GM21786 (cell line): ENCODE measurements at regions not wholly inside any gene's neighbourhood (a gene's known extent, or its start where the extent isn't known, plus 50 kb on each side); places are given as distances from the start of the nearest gene placed in this dataset.

ENCODE experiments used
- ATAC-seq: cut with Tn5 transposase; IDR thresholded peaks from one replicate; pipeline ENCODE4 v1.9.1; 2021; ENCODE audit not compliant: unreplicated experiment

GRCh38 chr9:28287455-28287854, 714.2 kb upstream of the C9orf72 start:
- no peak for ATAC-seq

- ATAC-seq, result no peak
Observed at GRCh38 chr9:28289746-28290145, 716.5 kb upstream of the C9orf72 start.

- no peak for ATAC-seq
Observed at GRCh38 chr9:28293369-28294090, 720.2 kb upstream of the C9orf72 start.

- ATAC-seq, result no peak
Observed at GRCh38 chr9:28301281-28301680, 728.0 kb upstream of the C9orf72 start.

GRCh38 chr9:28317745-28318144, 744.5 kb upstream of the C9orf72 start:
- no peak for ATAC-seq

- ATAC-seq, result no peak
Observed at GRCh38 chr9:28318515-28318914, 745.2 kb upstream of the C9orf72 start.

- ATAC-seq, result no peak
Observed at GRCh38 chr9:28319981-28320380, 746.7 kb upstream of the C9orf72 start.

- no peak for ATAC-seq
Observed at GRCh38 chr9:28320616-28321015, 747.3 kb upstream of the C9orf72 start.

GRCh38 chr9:28329323-28329722, 756.0 kb upstream of the C9orf72 start:
- ATAC-seq, result no peak

- no peak for ATAC-seq
Observed at GRCh38 chr9:28332648-28333047, 759.4 kb upstream of the C9orf72 start.

- no peak for ATAC-seq
Observed at GRCh38 chr9:28341913-28342312, 768.6 kb upstream of the C9orf72 start.

- ATAC-seq, result no peak
Observed at GRCh38 chr9:28342815-28343338, 769.6 kb upstream of the C9orf72 start.

- no peak for ATAC-seq
Observed at GRCh38 chr9:28363151-28363562, 789.9 kb upstream of the C9orf72 start.

- ATAC-seq, result no peak
Observed at GRCh38 chr9:28365020-28365640, 791.8 kb upstream of the C9orf72 start.

GRCh38 chr9:28365728-28366127, 792.4 kb upstream of the C9orf72 start:
- no peak for ATAC-seq

GRCh38 chr9:28378231-28378630, 805.0 kb upstream of the C9orf72 start:
- no peak for ATAC-seq

GRCh38 chr9:28379082-28379481, 805.8 kb upstream of the C9orf72 start:
- ATAC-seq, result no peak

- ATAC-seq, result no peak
Observed at GRCh38 chr9:28389411-28389810, 816.1 kb upstream of the C9orf72 start.

- no peak for ATAC-seq
Observed at GRCh38 chr9:28394774-28395173, 821.5 kb upstream of the C9orf72 start.

- no peak for ATAC-seq
Observed at GRCh38 chr9:28396058-28396457, 822.8 kb upstream of the C9orf72 start.

- ATAC-seq, result no peak
Observed at GRCh38 chr9:28407351-28407750, 834.1 kb upstream of the C9orf72 start.

- ATAC-seq, result no peak
Observed at GRCh38 chr9:28409919-28410318, 836.6 kb upstream of the C9orf72 start.

GRCh38 chr9:28410411-28410810, 837.1 kb upstream of the C9orf72 start:
- ATAC-seq, result no peak
